ENCODE measurements at regions not wholly inside any gene's neighbourhood (a gene's known extent, or its start where the extent isn't known, plus 50 kb on each side); places are given as distances from the start of the nearest gene placed in this dataset.

GRCh38 chr2:194320520-194320919 lies 1336.5 kb upstream of the SLC39A10 start:
- TF ChIP-seq POLR2AphosphoS5 (IDR thresholded peaks at IDR 0.05; ENCODE audit: low read length) (no peak), NFIC (IDR thresholded peaks at IDR 0.05; ENCODE audit: low read depth, low read length) (no peak), EGR1 (IDR thresholded peaks at IDR 0.05; ENCODE audit: borderline replicate concordance in 1 of 2, low read depth in 2 of 2, low read length in 2 of 2) (no peak), NFYA (IDR thresholded peaks at IDR 0.05; ENCODE audit: borderline replicate concordance, low read depth, low read length) (no peak), CTCF (IDR thresholded peaks at IDR 0.05 in 2 of 3, conservative IDR thresholded peaks at IDR 0.05 in 1 of 3; ENCODE audit: control insufficient read depth in 2 of 3, extremely low read depth in 1 of 3, insufficient read depth in 1 of 3, low read depth in 3 of 3, low read length in 3 of 3) (no peak), PAX5 (IDR thresholded peaks at IDR 0.05; ENCODE audit: borderline replicate concordance, low read depth, low read length) (no peak), TCF7 (IDR thresholded peaks at IDR 0.05; ENCODE audit: borderline replicate concordance) (no peak), BRCA1 (IDR thresholded peaks at IDR 0.05; ENCODE audit: low read depth, low read length) (no peak), USF2 (IDR thresholded peaks at IDR 0.05; ENCODE audit: borderline replicate concordance, low read depth, low read length) (no peak), EZH2 (IDR thresholded peaks at IDR 0.05; ENCODE audit: borderline replicate concordance, control insufficient read depth, low read depth, low read length) (no peak), SRF (IDR thresholded peaks at IDR 0.05; ENCODE audit: low read depth in 2 of 2, low read length in 2 of 2) (no peak), ZNF687 (IDR thresholded peaks at IDR 0.05) (no peak), SUZ12 (IDR thresholded peaks at IDR 0.05; ENCODE audit: unreplicated experiment) (no peak)

Data from GM12878 (cell line).